ENCODE measurements at regions not wholly inside any gene's neighbourhood (a gene's known extent, or its start where the extent isn't known, plus 50 kb on each side); places are given as distances from the start of the nearest gene placed in this dataset.

- no peak for TF ChIP-seq CTCF (conservative IDR thresholded peaks at IDR 0.05; ENCODE audit: low read length)
- no peak for TF ChIP-seq EZH2phosphoT487 (IDR thresholded peaks at IDR 0.05; ENCODE audit: borderline replicate concordance)
Measured at GRCh38 chr17:63294776-63295175, 151.3 kb downstream of the CYB561 start.
